ENCODE measurements at regions not wholly inside any gene's neighbourhood (a gene's known extent, or its start where the extent isn't known, plus 50 kb on each side); places are given as distances from the start of the nearest gene placed in this dataset.

DNA sequence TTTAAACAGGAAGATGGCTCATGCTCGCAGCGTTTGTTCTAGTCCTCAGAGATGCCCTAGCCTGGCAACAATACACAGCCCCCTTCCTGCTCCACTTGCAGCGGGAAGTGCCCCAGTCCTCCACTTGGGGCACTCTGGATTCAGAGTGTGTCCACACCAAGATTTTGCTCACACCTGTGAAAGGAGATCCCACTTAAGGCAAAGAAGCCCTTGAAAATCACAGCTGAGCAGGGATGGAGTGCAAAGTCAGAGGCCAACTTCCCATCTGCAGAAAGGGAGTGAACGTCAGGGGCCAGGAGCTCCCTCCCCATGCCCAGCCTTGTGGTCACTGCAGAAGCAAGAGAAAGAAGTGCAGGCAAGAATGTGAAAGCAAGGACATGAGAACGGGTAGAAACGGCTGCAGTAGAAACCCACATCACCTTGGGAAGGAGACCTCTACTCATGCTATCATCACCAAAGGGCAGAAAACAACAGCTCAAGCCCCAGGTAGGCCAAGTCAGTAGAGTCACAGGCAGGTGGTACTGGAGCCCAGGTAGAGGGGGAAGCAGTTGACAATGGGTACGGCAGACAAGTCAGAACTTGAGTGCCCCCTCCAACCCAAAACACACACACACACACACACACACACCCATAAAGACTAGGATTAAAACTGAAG, 157.4 kb downstream of the BUD13 start:
- TF ChIP-seq, protein P1, sequence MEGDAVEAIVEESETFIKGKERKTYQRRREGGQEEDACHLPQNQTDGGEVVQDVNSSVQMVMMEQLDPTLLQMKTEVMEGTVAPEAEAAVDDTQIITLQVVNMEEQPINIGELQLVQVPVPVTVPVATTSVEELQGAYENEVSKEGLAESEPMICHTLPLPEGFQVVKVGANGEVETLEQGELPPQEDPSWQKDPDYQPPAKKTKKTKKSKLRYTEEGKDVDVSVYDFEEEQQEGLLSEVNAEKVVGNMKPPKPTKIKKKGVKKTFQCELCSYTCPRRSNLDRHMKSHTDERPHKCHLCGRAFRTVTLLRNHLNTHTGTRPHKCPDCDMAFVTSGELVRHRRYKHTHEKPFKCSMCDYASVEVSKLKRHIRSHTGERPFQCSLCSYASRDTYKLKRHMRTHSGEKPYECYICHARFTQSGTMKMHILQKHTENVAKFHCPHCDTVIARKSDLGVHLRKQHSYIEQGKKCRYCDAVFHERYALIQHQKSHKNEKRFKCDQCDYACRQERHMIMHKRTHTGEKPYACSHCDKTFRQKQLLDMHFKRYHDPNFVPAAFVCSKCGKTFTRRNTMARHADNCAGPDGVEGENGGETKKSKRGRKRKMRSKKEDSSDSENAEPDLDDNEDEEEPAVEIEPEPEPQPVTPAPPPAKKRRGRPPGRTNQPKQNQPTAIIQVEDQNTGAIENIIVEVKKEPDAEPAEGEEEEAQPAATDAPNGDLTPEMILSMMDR (IDR thresholded peaks at IDR 0.05; ENCODE audit: low read depth, low read length, missing input control), result peak; percentile 1
- TF ChIP-seq, protein P2, sequence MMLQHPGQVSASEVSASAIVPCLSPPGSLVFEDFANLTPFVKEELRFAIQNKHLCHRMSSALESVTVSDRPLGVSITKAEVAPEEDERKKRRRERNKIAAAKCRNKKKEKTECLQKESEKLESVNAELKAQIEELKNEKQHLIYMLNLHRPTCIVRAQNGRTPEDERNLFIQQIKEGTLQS (IDR thresholded peaks at IDR 0.05), result no peak
- no peak for TF ChIP-seq TAF1 (conservative IDR thresholded peaks at IDR 0.05)
- H3K4me3 ChIP-seq (ENCODE audit: low read depth in 1 of 3, low read length in 3 of 3), result no peak overlapping the region
- no peaks in the 10 kb centered on the region for H3K36me3 ChIP-seq (ENCODE audit: control insufficient read depth in 4 of 4, insufficient read depth in 3 of 4, low read depth in 1 of 4, low read length in 3 of 4)
- H3K27ac ChIP-seq (ENCODE audit: low read depth in 1 of 2, low read length in 2 of 2), result no peak overlapping the region
- H3K4me1 ChIP-seq (ENCODE audit: control insufficient read depth in 4 of 4, insufficient read depth in 4 of 4, low read length in 3 of 4), result no peaks in the 10 kb centered on the region
- H3K27me3 ChIP-seq (ENCODE audit: control insufficient read depth in 4 of 4, insufficient read depth in 4 of 4, low read length in 3 of 4), result no peaks in the 10 kb centered on the region
- 76% methylated on average over 7 of the region's 7 CpGs for WGBS
- H3K9me3 ChIP-seq (ENCODE audit: control insufficient read depth in 4 of 4, low read length in 3 of 4), result no peaks in the 10 kb centered on the region
- peak; percentile 20 for DNase-seq (ENCODE audit: low spot score)
- H3K9ac ChIP-seq (ENCODE audit: low read depth in 1 of 2, low read length in 2 of 2), result no peak overlapping the region

GRCh38 chr11:116614306-116615210, 158.2 kb downstream of the BUD13 start:
- Histone ChIP-seq H3K4me1 (ENCODE audit: control insufficient read depth in 4 of 4, insufficient read depth in 4 of 4, low read length in 3 of 4) (no peaks in the 10 kb centered on the region), H3K4me3 (ENCODE audit: low read depth in 1 of 3, low read length in 3 of 3) (no peak overlapping the region), H3K27ac (ENCODE audit: low read depth in 1 of 2, low read length in 2 of 2) (no peak overlapping the region), H3K9ac (ENCODE audit: low read depth in 1 of 2, low read length in 2 of 2) (no peak overlapping the region), H3K36me3 (ENCODE audit: control insufficient read depth in 4 of 4, insufficient read depth in 3 of 4, low read depth in 1 of 4, low read length in 3 of 4) (no peaks in the 10 kb centered on the region), H3K9me3 (ENCODE audit: control insufficient read depth in 4 of 4, low read length in 3 of 4) (no peaks in the 10 kb centered on the region), H3K27me3 (ENCODE audit: control insufficient read depth in 4 of 4, insufficient read depth in 4 of 4, low read length in 3 of 4) (no peaks in the 10 kb centered on the region)
- WGBS, result 82% methylated on average over 11 of the region's 11 CpGs
- TF ChIP-seq HNF4A (conservative IDR thresholded peaks at IDR 0.05), result no peak
- TF ChIP-seq FOXA2 (IDR thresholded peaks at IDR 0.05), result no peak
- TF ChIP-seq SP1 (IDR thresholded peaks at IDR 0.05), result no peak
- TF ChIP-seq RXRA (IDR thresholded peaks at IDR 0.05), result no peak
- no peak for TF ChIP-seq FOXA1 (IDR thresholded peaks at IDR 0.05)
- no peak for TF ChIP-seq MAX (IDR thresholded peaks at IDR 0.05)
- TF ChIP-seq JUND (IDR thresholded peaks at IDR 0.05), result no peak
- no peak for TF ChIP-seq YY1 (IDR thresholded peaks at IDR 0.05)
- TF ChIP-seq GABPA (IDR thresholded peaks at IDR 0.05 in 1 of 2, conservative IDR thresholded peaks at IDR 0.05 in 1 of 2), result no peak
- no peak for TF ChIP-seq NR2F2 (IDR thresholded peaks at IDR 0.05)
- TF ChIP-seq, protein P1 (IDR thresholded peaks at IDR 0.05; ENCODE audit: low read depth, low read length, missing input control), result no peak
- no peak for TF ChIP-seq RAD21 (IDR thresholded peaks at IDR 0.05)
- TF ChIP-seq EGR1 (IDR thresholded peaks at IDR 0.05; ENCODE audit: low read depth in 2 of 2), result no peak
- TF ChIP-seq HNF4G (IDR thresholded peaks at IDR 0.05), result no peak
- TF ChIP-seq TAF1 (conservative IDR thresholded peaks at IDR 0.05), result no peak
- TF ChIP-seq, protein P2 (IDR thresholded peaks at IDR 0.05), result no peak
- TF ChIP-seq ZBTB33 (IDR thresholded peaks at IDR 0.05), result no peak
- TF ChIP-seq, protein P3, sequence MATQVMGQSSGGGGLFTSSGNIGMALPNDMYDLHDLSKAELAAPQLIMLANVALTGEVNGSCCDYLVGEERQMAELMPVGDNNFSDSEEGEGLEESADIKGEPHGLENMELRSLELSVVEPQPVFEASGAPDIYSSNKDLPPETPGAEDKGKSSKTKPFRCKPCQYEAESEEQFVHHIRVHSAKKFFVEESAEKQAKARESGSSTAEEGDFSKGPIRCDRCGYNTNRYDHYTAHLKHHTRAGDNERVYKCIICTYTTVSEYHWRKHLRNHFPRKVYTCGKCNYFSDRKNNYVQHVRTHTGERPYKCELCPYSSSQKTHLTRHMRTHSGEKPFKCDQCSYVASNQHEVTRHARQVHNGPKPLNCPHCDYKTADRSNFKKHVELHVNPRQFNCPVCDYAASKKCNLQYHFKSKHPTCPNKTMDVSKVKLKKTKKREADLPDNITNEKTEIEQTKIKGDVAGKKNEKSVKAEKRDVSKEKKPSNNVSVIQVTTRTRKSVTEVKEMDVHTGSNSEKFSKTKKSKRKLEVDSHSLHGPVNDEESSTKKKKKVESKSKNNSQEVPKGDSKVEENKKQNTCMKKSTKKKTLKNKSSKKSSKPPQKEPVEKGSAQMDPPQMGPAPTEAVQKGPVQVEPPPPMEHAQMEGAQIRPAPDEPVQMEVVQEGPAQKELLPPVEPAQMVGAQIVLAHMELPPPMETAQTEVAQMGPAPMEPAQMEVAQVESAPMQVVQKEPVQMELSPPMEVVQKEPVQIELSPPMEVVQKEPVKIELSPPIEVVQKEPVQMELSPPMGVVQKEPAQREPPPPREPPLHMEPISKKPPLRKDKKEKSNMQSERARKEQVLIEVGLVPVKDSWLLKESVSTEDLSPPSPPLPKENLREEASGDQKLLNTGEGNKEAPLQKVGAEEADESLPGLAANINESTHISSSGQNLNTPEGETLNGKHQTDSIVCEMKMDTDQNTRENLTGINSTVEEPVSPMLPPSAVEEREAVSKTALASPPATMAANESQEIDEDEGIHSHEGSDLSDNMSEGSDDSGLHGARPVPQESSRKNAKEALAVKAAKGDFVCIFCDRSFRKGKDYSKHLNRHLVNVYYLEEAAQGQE (IDR thresholded peaks at IDR 0.05), result no peak
- no peak for DNase-seq (ENCODE audit: low spot score)
